Stimulated activated CD8-positive, alpha-beta memory T cell treated with anti-CD3 and anti-CD28 coated beads, Interleukin-15, amount 100 ng/mL, for 24 hours (primary cell): ENCODE measurements at regions not wholly inside any gene's neighbourhood (a gene's known extent, or its start where the extent isn't known, plus 50 kb on each side); places are given as distances from the start of the nearest gene placed in this dataset.

Experiments
- DNase-seq: peaks from one replicate; pipeline ENCODE4 v3.0.0-alpha.2; 2020; ENCODE audit warnings: low read depth

DNA sequence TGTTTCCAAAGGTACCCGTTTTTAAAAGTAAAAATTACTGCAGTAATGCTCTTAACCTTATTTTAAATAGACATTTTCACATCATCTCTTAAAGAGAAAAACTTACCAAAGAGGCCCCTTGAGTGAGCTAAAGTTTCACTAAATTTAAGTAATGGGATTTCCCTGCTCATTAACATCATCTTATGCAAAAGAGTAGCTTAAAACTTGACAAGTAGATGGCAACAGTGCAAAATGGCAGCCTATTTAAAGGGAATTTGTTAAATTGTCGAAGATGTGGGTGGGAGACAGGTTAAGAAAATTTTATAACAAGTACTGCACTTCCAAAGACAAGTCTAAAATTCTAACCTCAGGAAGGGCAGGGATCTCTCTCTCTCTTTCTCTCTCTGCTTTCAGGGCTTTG, 271.7 kb upstream of the LDB2 start:
- no peak for DNase-seq

DNA sequence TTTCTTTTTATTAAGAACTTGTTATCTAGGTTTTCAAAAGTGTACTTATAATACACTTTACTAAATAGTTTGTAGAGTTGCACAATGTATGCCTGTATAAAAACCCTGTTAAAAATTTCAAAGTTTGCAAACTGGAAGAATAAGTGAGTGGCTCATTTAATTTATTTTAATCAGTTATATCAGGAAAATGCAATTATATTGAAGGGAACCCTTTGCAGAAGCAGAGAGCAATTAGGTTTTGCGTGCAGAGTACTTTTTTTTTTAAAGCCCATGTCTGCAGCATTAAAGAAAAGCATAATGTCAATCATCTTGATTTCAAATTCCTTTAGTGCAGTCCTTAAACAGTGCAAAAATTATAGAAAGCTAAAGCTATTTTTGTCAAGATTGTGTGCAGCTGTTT, 271.3 kb upstream of the LDB2 start:
- no peak for DNase-seq

DNA sequence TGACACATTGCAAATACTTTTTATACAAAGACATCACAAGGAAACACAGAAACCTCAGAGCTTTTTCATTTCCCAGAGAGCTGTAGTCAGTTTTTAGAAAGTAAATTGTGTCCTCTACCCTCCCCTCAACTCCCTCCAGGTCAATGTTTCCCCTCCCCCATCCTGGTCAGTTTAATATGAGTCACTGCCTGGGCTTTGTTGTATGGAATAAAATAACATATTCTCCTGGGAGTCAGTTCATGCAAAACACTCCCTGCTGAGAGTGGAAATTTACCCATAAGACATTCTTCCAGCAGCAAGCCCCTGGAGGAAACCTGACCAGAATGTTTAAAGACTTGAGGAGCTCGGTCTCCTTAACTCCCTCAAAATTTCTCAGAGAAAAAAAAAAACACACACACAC, 270.1 kb upstream of the LDB2 start:
- no peak for DNase-seq

DNA sequence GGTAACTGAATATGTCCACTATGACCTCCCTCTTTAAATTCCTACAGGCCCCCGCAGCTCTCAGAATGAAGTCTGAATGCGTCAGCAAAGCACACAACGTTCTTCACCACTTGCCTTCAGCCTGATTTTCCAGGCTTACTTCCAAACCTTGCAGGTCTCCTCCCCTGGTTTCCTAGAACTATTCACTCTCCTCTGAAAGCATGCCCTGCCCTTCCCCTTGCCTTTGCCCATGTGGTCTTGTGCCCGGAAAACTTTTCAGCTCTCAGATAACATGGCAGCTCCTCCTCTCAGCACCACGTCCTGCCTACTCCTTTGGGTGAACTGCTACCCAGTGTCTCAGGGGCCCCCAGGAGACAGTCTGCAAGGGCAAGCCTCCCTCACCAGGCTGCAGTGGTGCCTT, 268.5 kb upstream of the LDB2 start:
- no peak for DNase-seq

DNA sequence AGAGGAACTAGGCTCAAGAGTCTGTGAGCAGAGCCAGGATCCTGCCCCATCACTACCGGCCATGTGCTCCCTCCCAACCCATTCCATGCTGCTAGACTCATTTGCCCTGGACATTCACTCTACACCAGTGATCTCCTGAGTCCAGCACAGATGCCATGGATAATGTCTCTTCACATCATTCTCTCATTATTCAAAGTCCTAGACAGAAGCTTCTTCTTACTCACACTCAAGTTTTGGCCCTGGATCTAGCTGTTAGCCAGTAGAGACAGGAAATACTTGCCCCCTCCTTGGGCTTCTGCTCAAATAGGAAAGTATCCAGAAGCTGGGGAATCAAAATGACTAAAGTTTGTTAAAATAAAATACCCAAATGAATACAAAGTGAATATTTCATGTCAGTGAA, 266.8 kb upstream of the LDB2 start:
- DNase-seq = no peak

DNA sequence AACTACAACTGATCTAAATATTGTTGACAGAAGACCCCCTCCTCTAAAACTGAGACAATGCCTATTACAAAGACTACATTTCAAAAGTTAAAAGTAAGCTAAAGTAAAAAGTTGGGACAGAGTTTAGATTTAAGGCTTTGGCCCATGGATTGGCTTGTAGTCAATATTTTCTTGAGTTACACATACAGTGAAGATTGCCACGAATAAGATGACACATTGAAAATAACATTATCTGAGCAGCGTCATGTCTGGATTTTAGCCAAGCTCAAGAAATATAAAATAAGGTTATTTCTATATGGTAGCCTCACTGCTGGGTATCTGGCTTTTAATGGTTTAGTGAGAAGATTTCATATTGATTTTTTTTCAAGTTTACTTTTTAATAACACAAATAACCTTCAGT, 266.2 kb upstream of the LDB2 start:
- no peak for DNase-seq

DNA sequence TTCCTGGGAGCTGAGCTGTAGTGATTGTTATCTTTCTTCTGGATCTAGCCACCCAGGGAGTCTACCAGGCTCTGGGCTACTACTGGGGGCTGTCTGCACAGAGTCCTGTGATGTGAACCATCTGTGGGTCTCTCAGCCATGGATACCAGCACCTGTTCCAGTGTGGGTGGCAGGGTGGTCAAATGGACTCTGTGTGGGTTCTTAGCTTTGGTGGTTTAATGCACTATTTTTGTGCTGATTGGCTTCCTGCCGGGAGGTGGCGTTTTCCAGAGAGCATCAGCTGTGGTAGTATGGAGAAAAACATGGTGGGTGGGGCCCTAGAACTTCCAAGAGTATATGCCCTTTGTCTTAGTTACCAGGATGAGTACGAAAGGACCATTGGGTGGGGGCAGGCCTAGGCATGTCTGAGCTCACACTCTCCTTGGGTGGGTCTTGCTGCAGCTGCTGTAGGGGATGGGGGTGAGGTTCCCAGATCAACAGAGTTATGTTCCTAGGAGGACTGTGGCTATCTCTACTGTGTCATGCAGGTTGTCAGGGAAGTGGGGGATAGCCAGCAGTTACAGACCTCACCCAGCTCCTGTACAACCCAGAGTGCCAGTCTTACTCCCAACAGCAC, 264.8 kb upstream of the LDB2 start:
- DNase-seq = no peak

DNA sequence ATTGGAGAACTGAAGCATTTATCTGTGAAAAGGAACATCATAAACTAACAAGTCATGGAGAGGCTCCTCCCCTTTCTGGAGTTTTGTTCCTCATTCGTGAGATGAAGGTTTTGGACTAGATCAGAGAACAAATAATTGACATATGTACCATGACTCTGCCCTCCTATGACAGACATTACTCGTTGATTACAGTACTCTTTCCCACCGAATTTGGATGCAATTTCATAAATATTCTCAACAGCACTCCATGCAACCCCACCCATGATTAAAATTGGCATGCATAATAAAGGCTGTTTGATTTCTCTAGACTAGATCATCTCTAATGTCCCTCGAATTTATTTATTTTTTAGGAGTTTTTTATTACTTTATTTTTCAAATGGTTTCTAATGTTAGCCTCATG, 258.9 kb upstream of the LDB2 start:
- DNase-seq = no peak

DNA sequence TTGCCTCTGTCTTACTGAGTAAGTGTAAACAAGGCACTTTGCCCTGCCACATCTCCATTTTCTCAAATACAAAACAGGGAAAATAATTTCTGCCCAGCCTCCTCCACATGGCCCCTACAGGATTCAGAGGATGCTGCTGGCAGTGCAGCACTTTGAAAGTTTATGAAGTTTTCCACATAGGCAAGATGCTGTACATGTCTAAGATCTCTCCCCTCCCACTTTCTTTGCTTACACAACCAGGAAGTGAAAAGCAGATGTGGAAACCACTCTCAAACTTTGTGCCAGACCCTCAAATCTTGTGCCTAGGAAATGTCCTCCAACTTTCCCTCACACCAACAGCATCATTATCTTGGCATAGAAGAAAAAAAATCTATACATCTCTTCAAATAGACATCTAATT, 257.0 kb upstream of the LDB2 start:
- DNase-seq = no peak

DNA sequence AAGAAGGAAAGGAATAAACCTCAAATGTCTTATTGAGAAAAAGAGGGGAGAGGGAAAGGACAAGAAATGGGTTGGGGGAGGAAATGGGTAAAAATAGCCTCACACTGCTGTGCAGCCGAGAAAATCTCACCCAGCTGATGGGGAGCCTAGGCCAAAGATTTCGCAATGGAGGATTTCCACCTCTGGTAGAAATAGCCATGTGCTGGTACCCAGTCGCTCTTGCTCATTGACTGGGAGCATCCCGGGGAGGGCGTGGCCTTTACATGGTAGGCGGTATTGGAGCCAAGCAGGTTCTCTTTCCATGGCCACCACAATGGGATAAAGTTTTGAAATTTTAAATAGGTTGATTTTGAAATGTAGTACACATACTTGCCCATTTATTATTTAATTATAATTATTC, 255.1 kb upstream of the LDB2 start:
- DNase-seq = no peak

DNA sequence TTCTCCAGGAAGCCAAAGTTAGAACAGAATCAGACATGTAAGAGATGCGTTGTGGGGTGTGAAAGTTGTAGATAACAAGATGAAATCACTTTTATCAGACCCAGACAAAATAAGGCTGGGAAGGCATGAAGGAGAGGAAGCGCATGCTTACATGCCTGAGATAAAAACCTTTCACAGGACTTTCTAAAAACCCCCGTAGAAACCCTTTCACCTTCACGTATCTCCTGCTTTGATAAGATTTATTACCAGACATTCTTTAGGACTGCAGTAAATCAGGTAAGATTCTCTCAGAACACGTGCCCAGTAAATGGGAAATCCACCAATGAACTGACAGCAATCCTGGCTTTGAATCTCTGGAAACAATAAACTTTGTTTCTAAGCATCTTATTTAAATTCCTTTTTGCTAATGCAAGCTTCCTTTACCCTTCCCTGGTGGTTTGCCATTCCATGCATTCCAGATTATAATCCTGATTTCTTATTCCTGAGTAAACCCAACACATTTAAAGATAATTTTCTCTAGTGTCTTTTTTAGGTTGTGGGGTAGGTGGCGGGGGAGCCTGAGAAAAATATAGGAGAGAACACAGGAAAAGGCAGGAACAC, 254.6 kb upstream of the LDB2 start:
- DNase-seq = no peak

DNA sequence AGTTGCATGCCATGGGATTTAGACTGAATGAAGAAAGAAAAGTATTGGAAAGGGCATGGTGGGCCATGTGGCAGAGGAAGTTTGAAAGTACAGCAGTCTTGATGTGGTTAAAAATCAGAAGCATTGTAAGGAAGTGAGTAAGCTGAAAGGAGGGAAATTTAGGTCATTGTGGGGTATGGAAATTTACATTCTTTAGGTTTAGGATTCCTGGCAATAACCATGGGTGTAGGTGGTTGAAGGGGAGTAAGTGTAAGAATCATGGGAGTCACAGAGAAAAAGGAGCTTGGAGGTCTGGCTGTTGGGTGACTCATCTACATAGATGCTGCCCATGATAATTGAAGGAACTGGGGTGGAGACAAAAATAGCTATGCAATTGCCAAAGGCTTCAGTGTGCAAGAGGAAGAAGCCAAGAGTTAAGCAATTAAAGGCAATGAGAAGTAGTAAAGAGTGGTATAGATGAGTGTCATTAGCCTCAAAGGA, 243.8 kb upstream of the LDB2 start:
- DNase-seq = no peak

DNA sequence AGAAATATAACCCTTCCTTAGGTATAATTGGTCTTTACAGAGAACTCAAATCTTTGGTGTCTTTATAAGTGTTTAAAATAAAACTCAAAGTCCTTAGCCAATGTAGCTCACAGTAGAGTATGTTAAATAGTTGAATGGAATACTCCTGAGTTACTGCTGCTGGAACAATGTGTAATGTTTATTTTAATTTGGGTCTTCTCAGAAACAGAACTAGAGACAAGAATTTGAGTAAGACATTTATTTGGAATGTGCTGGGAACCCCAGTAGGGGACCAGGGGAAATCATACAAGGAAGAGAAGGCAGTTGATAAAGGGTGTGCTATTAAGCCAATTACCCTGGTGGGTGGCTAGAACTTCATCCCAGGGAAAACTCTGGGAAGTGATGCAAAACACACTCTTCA, 240.4 kb upstream of the LDB2 start:
- DNase-seq = no peak

DNA sequence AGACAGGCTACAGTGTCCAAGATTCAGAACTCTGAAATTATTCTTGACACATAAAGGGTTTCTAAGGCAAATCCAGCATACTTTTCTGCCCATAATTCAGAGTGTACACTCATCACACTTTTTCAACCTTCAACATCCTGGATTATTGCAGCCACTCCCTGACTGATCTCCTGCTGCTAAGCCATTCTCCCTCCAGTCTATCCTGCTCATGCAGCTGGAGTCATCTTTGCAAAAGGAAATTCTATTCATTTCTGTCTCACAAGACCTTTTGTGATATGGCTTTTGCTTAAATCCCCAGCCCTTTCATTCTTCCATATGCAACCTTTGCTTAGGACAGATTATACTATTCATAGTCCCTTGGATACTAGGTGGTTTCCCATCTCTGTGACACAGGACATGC, 236.1 kb upstream of the LDB2 start:
- DNase-seq = no peak

DNA sequence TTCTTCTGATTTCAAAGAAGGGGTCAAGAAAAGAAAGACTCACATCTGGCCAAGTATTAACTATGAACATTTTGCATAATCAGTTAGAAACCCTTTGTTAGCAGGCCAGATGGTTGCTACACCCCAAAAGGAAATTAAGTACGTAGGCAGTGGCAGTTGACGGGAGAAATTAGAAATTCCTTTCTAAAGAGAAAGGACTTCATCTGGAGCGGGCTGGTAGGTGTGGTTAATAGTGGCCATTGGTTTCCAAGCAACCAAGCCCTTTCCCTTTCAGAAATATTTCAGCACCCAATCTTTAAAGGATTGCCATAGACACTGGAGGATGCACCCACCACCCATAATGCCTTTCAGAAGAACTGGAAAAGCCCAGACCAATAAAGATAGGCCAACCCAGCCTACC, 235.7 kb upstream of the LDB2 start:
- DNase-seq = no peak

DNA sequence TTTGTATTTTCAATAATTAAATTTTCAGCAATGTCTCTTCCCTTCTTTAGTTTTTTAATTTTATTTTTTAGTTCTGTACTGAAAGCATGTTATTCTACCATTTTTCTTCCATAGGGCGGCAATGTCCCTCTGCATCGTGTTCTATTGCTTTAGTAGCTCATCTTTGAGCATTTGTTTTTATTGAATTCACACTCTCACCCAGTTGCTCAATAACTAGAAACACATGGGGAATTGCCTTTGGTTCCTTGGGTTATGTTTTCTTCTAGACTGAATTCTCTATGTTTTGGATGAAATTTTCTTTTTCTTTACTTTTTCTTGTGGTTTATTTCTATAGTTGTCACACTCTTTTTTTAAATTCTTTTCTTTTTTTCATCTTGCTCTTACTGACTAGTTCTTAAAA, 233.8 kb upstream of the LDB2 start:
- DNase-seq = no peak

DNA sequence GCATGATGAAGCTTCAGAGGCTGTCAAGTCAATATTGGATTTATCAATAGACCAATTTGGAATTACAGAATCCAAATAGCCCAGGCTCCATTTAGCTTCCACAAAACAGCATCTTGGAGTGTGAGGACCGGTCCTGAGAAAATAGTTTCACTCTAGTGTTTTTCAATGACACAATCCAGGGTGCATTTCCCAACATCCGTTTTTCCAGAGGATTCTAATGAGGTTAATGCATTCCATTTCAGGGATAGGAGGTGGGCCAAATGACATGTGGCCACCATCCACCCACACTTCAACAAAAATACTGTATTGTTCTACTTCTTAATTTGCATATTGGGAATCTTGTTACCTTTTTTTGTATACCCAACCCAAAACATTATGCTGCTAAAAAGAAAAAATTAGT, 229.8 kb upstream of the LDB2 start:
- DNase-seq = no peak

DNA sequence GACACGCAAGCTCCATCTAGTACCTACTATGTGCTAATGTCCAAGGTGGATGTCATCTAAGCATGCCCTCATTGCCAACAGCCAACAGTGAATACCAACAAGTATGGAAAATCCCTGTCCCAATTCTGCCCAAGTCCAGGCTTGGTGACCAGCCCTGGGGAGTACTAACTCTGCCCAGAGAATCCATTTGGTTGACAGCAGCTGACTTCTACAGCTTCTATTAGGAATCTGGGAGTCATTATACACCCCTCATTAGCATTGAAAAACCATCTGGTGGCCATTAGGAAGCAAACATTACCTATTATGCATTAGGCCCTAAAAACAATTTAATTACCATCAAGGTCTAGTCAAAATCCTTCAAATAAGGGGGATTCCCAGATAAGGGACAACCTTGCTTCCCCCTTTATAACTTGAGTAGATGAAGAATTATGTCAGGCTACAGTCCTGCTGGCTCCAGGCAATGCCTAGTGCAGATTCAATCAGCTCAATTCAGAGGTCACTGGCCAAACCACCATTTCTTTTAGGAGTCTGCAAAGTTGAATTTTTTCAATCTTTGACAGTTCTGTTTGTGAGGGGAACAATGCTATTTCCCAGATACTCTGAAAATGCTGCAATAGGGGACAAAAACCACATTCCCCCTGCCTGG, 228.0 kb upstream of the LDB2 start:
- no peak for DNase-seq

DNA sequence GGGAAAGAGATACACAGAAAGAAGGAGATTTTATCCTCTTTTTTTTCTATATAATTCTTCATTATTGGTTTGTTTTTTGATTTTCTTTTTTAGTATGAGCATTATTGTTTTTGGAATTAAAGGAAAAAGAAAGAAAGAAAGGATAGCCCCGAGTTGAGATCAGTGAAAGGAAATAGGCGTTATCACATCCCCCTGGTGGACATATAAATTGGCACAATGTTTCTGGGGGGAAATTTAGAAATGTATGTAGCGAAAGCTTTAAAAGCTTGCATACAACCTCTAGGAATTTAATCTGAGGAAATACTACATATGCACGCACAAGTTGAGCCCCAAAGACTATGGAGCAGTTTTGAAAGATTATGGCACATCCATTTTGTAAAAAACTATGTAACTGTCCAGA, 226.3 kb upstream of the LDB2 start:
- no peak for DNase-seq

DNA sequence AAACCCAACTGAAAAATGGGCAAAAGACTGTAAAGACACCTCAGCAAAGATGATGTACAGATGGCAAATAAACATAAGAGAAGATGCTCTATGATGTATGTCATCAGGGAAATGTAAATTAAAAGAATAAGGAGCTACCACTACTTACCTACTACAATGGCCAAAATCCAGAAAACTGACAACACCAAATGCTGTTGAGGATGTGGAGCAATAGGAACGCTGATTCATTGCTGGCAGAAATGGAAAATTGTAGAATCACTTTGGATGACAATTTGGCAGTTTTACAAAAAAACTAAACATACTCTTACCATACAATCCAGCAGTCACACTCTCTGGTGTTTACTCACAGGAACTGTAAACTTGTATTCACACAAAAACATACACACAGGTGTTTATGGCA, 222.3 kb upstream of the LDB2 start:
- no peak for DNase-seq

DNA sequence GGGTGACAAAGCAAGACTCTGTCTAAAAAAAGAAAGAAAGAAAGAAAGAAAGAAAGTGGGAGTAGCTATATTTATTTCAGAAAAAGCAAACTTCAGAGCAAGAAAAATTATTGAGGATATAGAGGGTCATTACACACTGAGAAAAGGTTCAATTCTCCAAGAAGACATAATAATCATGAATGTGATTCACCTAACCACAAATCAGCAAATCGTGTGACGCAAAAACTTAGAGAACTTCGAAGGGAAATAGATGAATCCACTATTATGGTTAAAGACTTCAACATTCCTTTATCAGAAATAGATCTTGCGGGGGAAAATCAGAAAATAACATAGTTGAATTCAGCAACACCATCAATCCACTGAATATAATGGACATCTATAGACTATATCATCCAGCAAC, 219.3 kb upstream of the LDB2 start:
- DNase-seq = no peak

DNA sequence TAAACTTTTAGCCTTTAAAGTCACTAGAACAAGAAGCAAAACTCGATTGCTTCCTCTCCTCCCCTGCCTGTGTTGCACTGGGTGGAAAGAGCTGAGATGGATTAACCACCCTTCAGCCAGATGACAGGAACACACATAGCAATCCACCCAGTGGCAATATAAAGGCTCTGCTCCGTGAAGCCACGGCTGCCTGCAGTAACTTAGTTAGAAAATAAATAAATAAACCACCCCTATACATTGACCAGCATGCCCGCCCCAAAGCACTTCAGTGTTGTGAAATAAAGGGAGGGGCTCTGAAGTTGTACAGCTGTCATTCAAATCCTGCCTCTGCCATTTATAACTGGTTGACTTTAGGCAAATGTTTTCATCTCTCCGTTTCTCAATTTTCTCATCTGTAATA, 217.1 kb upstream of the LDB2 start:
- no peak for DNase-seq

DNA sequence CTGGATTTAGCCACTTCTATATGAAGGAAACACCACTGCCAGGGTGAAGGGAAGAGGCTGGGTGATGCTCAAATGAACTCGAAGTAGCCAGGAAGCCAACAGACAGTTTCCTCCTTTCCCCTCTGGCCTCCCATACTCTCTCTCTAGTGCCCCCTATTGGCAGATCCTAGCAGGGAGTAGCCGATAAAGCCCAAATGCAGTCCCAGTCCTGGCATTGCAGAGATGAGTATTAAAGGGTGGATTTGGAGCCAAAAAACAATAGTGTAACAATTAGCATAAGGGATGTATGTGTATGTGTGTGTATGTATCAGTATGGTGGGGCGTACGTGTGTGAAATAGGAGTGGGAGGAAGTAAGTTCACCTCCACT, 213.8 kb upstream of the LDB2 start:
- no peak for DNase-seq

DNA sequence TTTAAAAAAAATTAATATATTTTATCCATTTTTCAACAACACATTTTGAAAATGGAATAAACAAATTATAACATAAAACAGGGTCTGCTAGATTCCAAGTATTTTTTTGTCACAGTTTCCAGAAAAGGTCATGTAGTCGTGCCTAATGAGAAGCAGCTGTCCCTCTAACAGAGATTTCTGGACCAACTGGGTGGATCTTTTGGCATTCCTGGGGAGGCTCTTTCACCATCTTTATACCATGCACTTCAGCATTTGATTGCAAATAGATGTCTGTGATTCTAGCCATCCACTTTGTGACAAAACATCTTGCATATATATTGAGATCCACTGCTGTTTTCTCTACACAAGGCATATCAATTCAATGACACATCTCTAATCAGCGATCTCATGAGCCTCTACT, 210.7 kb upstream of the LDB2 start:
- no peak for DNase-seq
